Endothelial cell of umbilical vein (primary cell): ENCODE measurements at regions not wholly inside any gene's neighbourhood (a gene's known extent, or its start where the extent isn't known, plus 50 kb on each side); places are given as distances from the start of the nearest gene placed in this dataset.

Source experiments
- BruUV-seq: library from RNA; stranded (reverse); fragments of 400-500 nt; replicated peaks from 2 replicates; lab custom pipeline; 2021; lab: Mats Ljungman, UMichigan
- CTCF ChIA-PET: fragments of 300-600, 350-600 bp; sonication (Branson Sonifier 250); formaldehyde crosslinking; loops from one replicate; lab custom pipeline; 2021; ENCODE audit warnings: antibody characterized with exemption, inconsistent platforms; lab: Charles Lee
- POLR2A ChIA-PET: fragments of 300-600, 350-600 bp; sonication (Branson Sonifier 250); formaldehyde crosslinking; loops from one replicate; lab custom pipeline; 2021; ENCODE audit warnings: antibody characterized with exemption, inconsistent platforms; lab: Charles Lee
- DNase-seq: peaks from one replicate; pipeline ENCODE4 v3.0.0-alpha.2; 2011; ENCODE audit warnings: low read depth, low spot score
- FAIRE-seq: peaks from 2 replicates; lab custom pipeline; 2011; peaks lifted over from hg19 to GRCh38; lab: Jason Lieb, UNC
- H2AFZ ChIP-seq: 2 replicates; pipeline ENCODE4 v1.6.0; 2012; ENCODE audit warnings: low read depth, low read length, control low read depth, inconsistent platforms
- H3K27ac ChIP-seq: 2 replicates; pipeline ENCODE4 v1.5.1; 2011; ENCODE audit warnings: low read depth, mild to moderate bottlenecking, control low read depth, low read length, moderate library complexity; ENCODE audit not compliant: insufficient read depth
- H3K27me3 ChIP-seq, 2 experiments: 2 replicates each; pipeline versions ENCODE4 v1.6.0 to v1.6.1; 2011; ENCODE audit warnings: low read length in 2 of 2, mixed read lengths in 1 of 2; ENCODE audit not compliant: control insufficient read depth in 2 of 2, insufficient read depth in 2 of 2
- H3K36me3 ChIP-seq, 2 experiments: 2 replicates in 1 of 2; 3 replicates in 1 of 2; pipeline ENCODE4 v1.5.1; 2011; ENCODE audit warnings: low read length in 2 of 2, mild to moderate bottlenecking in 1 of 2, moderate library complexity in 1 of 2; ENCODE audit not compliant: control insufficient read depth in 2 of 2, insufficient read depth in 2 of 2; ENCODE audit errors: extremely low read depth in 1 of 2
- H3K4me1 ChIP-seq: 3 replicates; pipeline ENCODE4 v1.5.1; 2011; ENCODE audit warnings: mild to moderate bottlenecking, low read length; ENCODE audit not compliant: control insufficient read depth, insufficient read depth; ENCODE audit errors: extremely low read depth
- H3K4me2 ChIP-seq: 2 replicates; pipeline ENCODE4 v1.6.1; 2011; ENCODE audit warnings: low read length, control low read depth, mixed read lengths; ENCODE audit not compliant: insufficient read depth
- H3K4me3 ChIP-seq, 3 experiments: fragments of 200-600 bp in 1 of 3; sonication (generic), shearing (Covaris generic) in 1 of 3; replicated peaks in 1 of 3; 2 replicates each; pipeline ENCODE4 v1.5.1; 2011 to 2016; ENCODE audit warnings: control low read depth in 3 of 3, low read length in 3 of 3, mild to moderate bottlenecking in 2 of 3, inconsistent platforms in 1 of 3, low read depth in 1 of 3, moderate library complexity in 1 of 3; ENCODE audit not compliant: insufficient read depth in 1 of 3
- H3K79me2 ChIP-seq: 2 replicates; pipeline ENCODE4 v1.6.0; 2012; ENCODE audit warnings: low read length, inconsistent platforms; ENCODE audit not compliant: control insufficient read depth, insufficient read depth
- H3K9ac ChIP-seq: replicated peaks from 2 replicates; pipeline ENCODE3; 2011; ENCODE audit warnings: low read length, control low read depth; ENCODE audit not compliant: insufficient read depth; ENCODE audit errors: extremely low read depth
- H3K9me1 ChIP-seq: replicated peaks from 3 replicates; pipeline ENCODE4 v1.6.0; 2011; ENCODE audit warnings: mild to moderate bottlenecking, low read length; ENCODE audit not compliant: control insufficient read depth, insufficient read depth; ENCODE audit errors: extremely low read depth
- H3K9me3 ChIP-seq: replicated peaks from 2 replicates; pipeline ENCODE4 v1.5.1; 2012; ENCODE audit warnings: low read length, inconsistent platforms; ENCODE audit not compliant: control insufficient read depth, insufficient read depth
- H4K20me1 ChIP-seq: replicated peaks from 2 replicates; pipeline ENCODE3; 2011; ENCODE audit warnings: mild to moderate bottlenecking, low read length; ENCODE audit not compliant: control insufficient read depth, insufficient read depth; ENCODE audit errors: extremely low read depth
- EZH2 ChIP-seq: IDR thresholded peaks from 2 replicates; pipeline ENCODE4 v1.6.1; 2012; ENCODE audit warnings: borderline replicate concordance, low read depth, mild to moderate bottlenecking, moderate library complexity, low read length, inconsistent platforms; ENCODE audit not compliant: severe bottlenecking
- POLR2A ChIP-seq: IDR thresholded peaks from 2 replicates; pipeline ENCODE4 v1.6.1; 2012; ENCODE audit warnings: low read depth, mild to moderate bottlenecking, control low read depth, low read length
- POLR2AphosphoS5 ChIP-seq: IDR thresholded peaks from 2 replicates; pipeline ENCODE4 v1.6.1; 2012; ENCODE audit warnings: low read depth, mild to moderate bottlenecking, control low read depth, low read length, moderate library complexity; ENCODE audit not compliant: insufficient read depth
- dilution Hi-C: fragments of 300-500 bp; cut with MboI; formaldehyde crosslinking; loops from one replicate; pipeline ENCODE4 v1.15.0; 2019; ENCODE audit warnings: low sequenced_read_pairs; ENCODE audit not compliant: extremely low pct_ligation_motif_present
- intact Hi-C: fragments of 100-400 bp; cut with micrococcal nuclease; formaldehyde crosslinking; loops from one replicate; pipeline ENCODE4 v1.10.0; 2022
- TF ChIP-seq, protein P1 (sequence below), 2 donors: IDR thresholded peaks; 1 replicate in 1 of 2; 2 replicates in 1 of 2; pipeline ENCODE4 v1.5.1; 2011; ENCODE audit warnings: low read length in 2 of 2, mild to moderate bottlenecking in 2 of 2, moderate library complexity in 2 of 2, control low read depth in 1 of 2, inconsistent platforms in 1 of 2, low read depth in 1 of 2; ENCODE audit not compliant: insufficient read depth in 1 of 2; ENCODE audit errors: extremely low read depth in 1 of 2
- TF ChIP-seq, protein P2 (sequence below): IDR thresholded peaks from 2 replicates; pipeline ENCODE4 v1.6.1; 2011; ENCODE audit not compliant: insufficient read depth, insufficient read length

DNA sequence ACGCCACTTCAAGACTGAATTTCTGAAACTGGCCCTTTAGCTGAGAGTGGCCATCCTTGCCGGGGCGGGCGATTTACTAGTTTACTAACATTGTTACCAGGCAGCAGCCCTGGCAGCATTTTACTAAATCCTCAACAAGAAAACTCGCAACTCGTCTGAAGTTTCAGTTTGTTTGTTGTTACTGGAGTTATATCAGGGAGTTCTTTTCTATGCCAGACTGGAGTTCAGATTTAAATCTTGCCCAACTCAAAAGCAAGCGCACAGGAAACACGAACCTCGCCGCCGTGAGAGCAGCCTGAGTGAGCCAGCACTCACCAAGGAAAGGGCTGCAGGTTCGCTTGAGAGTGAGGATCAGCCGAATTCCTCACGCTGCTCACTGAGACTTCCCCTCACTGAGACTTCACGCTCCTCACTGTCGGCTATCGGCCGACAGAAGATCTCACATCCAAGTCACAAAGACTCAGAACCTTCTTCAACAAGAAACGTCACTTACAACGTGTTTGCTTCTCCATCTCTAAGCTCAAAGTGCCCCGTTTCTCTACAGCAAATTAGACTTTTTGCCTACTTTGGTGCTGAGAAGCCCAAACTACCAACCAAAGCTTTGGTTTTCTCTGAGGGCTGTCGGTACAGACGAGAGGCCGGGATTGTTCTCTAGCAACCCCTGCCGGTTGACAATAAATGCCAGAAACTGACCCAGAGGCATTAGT lies 78.9 kb downstream of the OLIG3 start:
- H3K4me2 ChIP-seq = peak overlapping the region; percentile 92
- no peaks in the 10 kb centered on the region for H3K9me3 ChIP-seq
- H3K4me3 ChIP-seq = peak overlapping the region in 2 of 3 experiments; percentile 25 to 59
- BruUV-seq = no TSS peak
- DNase-seq = peak; percentile 73
- H3K27ac ChIP-seq = no peak overlapping the region
- no peak for TF ChIP-seq POLR2AphosphoS5
- TF ChIP-seq EZH2 = no peak
- TF ChIP-seq POLR2A = no peak
- TF ChIP-seq, protein P1, sequence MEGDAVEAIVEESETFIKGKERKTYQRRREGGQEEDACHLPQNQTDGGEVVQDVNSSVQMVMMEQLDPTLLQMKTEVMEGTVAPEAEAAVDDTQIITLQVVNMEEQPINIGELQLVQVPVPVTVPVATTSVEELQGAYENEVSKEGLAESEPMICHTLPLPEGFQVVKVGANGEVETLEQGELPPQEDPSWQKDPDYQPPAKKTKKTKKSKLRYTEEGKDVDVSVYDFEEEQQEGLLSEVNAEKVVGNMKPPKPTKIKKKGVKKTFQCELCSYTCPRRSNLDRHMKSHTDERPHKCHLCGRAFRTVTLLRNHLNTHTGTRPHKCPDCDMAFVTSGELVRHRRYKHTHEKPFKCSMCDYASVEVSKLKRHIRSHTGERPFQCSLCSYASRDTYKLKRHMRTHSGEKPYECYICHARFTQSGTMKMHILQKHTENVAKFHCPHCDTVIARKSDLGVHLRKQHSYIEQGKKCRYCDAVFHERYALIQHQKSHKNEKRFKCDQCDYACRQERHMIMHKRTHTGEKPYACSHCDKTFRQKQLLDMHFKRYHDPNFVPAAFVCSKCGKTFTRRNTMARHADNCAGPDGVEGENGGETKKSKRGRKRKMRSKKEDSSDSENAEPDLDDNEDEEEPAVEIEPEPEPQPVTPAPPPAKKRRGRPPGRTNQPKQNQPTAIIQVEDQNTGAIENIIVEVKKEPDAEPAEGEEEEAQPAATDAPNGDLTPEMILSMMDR (IDR thresholded peaks at IDR 0.05; ENCODE audit: extremely low read depth in 1 of 2, insufficient read depth in 1 of 2, low read depth in 1 of 2, low read length in 2 of 2) = peak; percentile 56 to 71
- intact Hi-C loops = loop anchor here (1.0 kb wide), 4 partner anchors 101 to 339 kb away; no protein-coding TSS in a partner anchor
- no peaks in the 10 kb centered on the region for H3K36me3 ChIP-seq
- no peak overlapping the region for H3K9ac ChIP-seq
- no peaks in the 10 kb centered on the region for H3K79me2 ChIP-seq
- FAIRE-seq = peak; percentile 52
- peak overlapping the region; percentile 94 for H2AFZ ChIP-seq
- H4K20me1 ChIP-seq = no peaks in the 10 kb centered on the region
- peaks cover 19 to 28% of the 10 kb centered on the region in 2 experiments for H3K27me3 ChIP-seq
- H3K9me1 ChIP-seq = no peaks in the 10 kb centered on the region
- ChIA-PET CTCF (interaction anchor here (0.6 to 3.8 kb wide), 16 partner anchors 14 to 339 kb away, joined by 3 to 30 read pairs (median 4); no protein-coding TSS in a partner anchor), POLR2A (no interaction called here)
- dilution Hi-C loops = no loop called here
- H3K4me1 ChIP-seq = no peaks in the 10 kb centered on the region

DNA sequence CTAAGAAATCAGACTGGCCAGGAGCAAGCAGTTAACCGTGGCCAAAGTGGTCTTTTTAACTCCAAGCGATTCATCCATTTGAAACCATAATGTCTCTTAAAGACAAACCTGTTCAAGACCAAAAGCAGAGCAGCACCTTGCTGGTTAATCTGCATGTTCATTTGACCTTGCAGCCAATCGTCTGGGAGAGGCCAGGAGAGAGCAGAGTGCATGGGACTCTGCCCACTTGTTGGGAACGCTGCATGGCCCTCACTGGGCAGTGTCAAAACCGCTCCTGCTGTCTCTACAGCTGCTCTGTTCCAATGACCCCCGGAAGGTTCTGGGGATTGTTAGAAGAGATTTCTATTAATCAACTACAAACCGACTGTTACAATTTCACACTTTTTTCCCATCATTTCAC lies 79.6 kb downstream of the OLIG3 start:
- TF ChIP-seq, protein P2, sequence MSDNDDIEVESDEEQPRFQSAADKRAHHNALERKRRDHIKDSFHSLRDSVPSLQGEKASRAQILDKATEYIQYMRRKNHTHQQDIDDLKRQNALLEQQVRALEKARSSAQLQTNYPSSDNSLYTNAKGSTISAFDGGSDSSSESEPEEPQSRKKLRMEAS = no peak
- no peaks in the 10 kb centered on the region for H3K79me2 ChIP-seq
- no peak overlapping the region for H3K27ac ChIP-seq
- H3K9ac ChIP-seq = no peak overlapping the region
- H3K9me1 ChIP-seq = no peaks in the 10 kb centered on the region
- no TSS peak for BruUV-seq
- no peaks in the 10 kb centered on the region for H3K36me3 ChIP-seq
- H4K20me1 ChIP-seq = no peaks in the 10 kb centered on the region
- FAIRE-seq = no peak
- peak overlapping the region; percentile 92 for H3K4me2 ChIP-seq
- no peaks in the 10 kb centered on the region for H3K9me3 ChIP-seq
- peaks cover 19 to 28% of the 10 kb centered on the region in 2 experiments for H3K27me3 ChIP-seq
- no peak overlapping the region for H3K4me3 ChIP-seq
- ChIA-PET POLR2A (no interaction called here), CTCF (interaction anchor here (0.5 to 3.8 kb wide), 3 partner anchors 15 to 320 kb away, joined by 3 to 30 read pairs (median 6); no protein-coding TSS in a partner anchor)
- intact Hi-C loops = no loop called here
- no peak overlapping the region for H2AFZ ChIP-seq
- DNase-seq = no peak
- dilution Hi-C loops = no loop called here
- no peaks in the 10 kb centered on the region for H3K4me1 ChIP-seq
